CD4-positive, alpha-beta T cell treated with Interleukin-17A for 4 hours (primary cell): ENCODE measurements at regions not wholly inside any gene's neighbourhood (a gene's known extent, or its start where the extent isn't known, plus 50 kb on each side); places are given as distances from the start of the nearest gene placed in this dataset.

Source experiments
- DNase-seq: peaks from one replicate; pipeline ENCODE4 v3.0.0-alpha.2; 2020; ENCODE audit warnings: mixed read lengths

- DNase-seq, result no peak
Observed at GRCh38 chr13:106836186-106836802, 268.4 kb upstream of the ARGLU1 start.

GRCh38 chr13:106835477-106835876 is 267.5 kb upstream of the ARGLU1 start:
- no peak for DNase-seq

- no peak for DNase-seq
Observed at GRCh38 chr13:106821979-106822378, 254.0 kb upstream of the ARGLU1 start.

- DNase-seq, result no peak
Observed at GRCh38 chr13:106819413-106820180, 251.7 kb upstream of the ARGLU1 start.

- DNase-seq, result no peak
Observed at GRCh38 chr13:106818971-106819370, 251.0 kb upstream of the ARGLU1 start.

- no peak for DNase-seq
Observed at GRCh38 chr13:106815545-106815944, 247.6 kb upstream of the ARGLU1 start.

- DNase-seq, result no peak
Observed at GRCh38 chr13:106814463-106814862, 246.5 kb upstream of the ARGLU1 start.

- no peak for DNase-seq
Observed at GRCh38 chr13:106810069-106810468, 242.1 kb upstream of the ARGLU1 start.

- DNase-seq, result no peak
Observed at GRCh38 chr13:106804991-106805390, 237.1 kb upstream of the ARGLU1 start.

- no peak for DNase-seq
Observed at GRCh38 chr13:106802917-106803316, 235.0 kb upstream of the ARGLU1 start.

GRCh38 chr13:106799781-106800335 is 231.9 kb upstream of the ARGLU1 start:
- DNase-seq, result no peak

- no peak for DNase-seq
Observed at GRCh38 chr13:106797081-106797640, 229.2 kb upstream of the ARGLU1 start.

GRCh38 chr13:106796280-106797047 is 228.5 kb upstream of the ARGLU1 start:
- DNase-seq, result no peak

GRCh38 chr13:106795847-106796246 is 227.9 kb upstream of the ARGLU1 start:
- DNase-seq, result no peak

GRCh38 chr13:106794117-106794516 is 226.2 kb upstream of the ARGLU1 start:
- no peak for DNase-seq

- no peak for DNase-seq
Observed at GRCh38 chr13:106789911-106790310, 222.0 kb upstream of the ARGLU1 start.

- no peak for DNase-seq
Observed at GRCh38 chr13:106786006-106786563, 218.1 kb upstream of the ARGLU1 start.

GRCh38 chr13:106774621-106775020 is 206.7 kb upstream of the ARGLU1 start:
- no peak for DNase-seq

- no peak for DNase-seq
Observed at GRCh38 chr13:106772006-106772601, 204.2 kb upstream of the ARGLU1 start.

GRCh38 chr13:106768991-106769390 is 201.1 kb upstream of the ARGLU1 start:
- no peak for DNase-seq

- DNase-seq, result no peak
Observed at GRCh38 chr13:106762708-106763107, 194.8 kb upstream of the ARGLU1 start.

- DNase-seq, result no peak
Observed at GRCh38 chr13:106756446-106756845, 188.5 kb upstream of the ARGLU1 start.
